GM12891 (cell line): ENCODE measurements at regions not wholly inside any gene's neighbourhood (a gene's known extent, or its start where the extent isn't known, plus 50 kb on each side); places are given as distances from the start of the nearest gene placed in this dataset.

Experiments
- POLR2A ChIP-seq: IDR thresholded peaks from 2 replicates; pipeline ENCODE4 v1.6.1; 2011; ENCODE audit warnings: low read depth, low read length, control low read depth
- POLR2AphosphoS5 ChIP-seq: IDR thresholded peaks from 2 replicates; pipeline ENCODE4 v1.6.1; 2011; ENCODE audit warnings: low read depth, low read length, control low read depth

GRCh38 chr7:134561-135256 lies 57.7 kb upstream of the FAM20C start:
- TF ChIP-seq POLR2A (no peak), POLR2AphosphoS5 (no peak)
